ENCODE measurements at regions not wholly inside any gene's neighbourhood (a gene's known extent, or its start where the extent isn't known, plus 50 kb on each side); places are given as distances from the start of the nearest gene placed in this dataset.
A peak's percentile ranks its signal among the peaks of the same experiment; 100 is the strongest.

DNA sequence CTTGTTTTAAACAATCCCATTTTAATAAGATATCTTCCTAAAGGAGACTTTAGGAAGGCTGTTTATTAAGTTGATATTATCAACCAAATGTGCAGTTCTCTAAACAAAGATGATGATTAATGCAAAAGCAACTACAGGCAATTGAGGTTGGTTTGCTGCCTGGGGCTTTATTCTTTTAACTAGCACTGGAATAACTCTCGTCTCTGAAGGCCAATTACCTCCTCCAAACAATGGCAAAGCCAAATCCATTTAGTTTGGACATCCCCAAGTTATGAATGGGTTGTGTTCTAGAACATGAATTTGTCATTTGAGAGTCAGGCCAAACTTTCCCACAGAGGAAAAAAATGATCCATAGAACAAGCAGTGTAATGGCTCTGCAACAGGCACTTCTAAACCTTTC lies 114.1 kb downstream of the SLC16A9 start:
- DNase-seq = no peak

DNA sequence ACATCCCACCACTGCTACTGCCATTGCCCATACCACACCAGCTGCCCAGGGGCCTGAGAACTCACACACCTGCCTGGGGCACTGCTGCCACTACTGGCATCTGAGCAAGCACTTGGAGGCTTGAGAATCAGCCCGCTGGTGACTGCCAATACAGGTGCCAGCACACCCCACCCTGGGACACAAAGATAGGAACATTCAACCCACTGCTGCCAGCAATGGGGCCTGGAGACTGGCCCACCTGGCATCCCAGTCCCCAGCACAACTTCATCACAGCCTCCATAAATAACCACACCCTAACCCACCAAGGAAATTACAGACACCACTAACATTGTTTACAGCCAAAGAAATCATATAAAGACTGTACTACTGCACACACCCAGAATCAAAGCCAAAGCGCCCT lies 115.9 kb downstream of the SLC16A9 start:
- no peak for DNase-seq

DNA sequence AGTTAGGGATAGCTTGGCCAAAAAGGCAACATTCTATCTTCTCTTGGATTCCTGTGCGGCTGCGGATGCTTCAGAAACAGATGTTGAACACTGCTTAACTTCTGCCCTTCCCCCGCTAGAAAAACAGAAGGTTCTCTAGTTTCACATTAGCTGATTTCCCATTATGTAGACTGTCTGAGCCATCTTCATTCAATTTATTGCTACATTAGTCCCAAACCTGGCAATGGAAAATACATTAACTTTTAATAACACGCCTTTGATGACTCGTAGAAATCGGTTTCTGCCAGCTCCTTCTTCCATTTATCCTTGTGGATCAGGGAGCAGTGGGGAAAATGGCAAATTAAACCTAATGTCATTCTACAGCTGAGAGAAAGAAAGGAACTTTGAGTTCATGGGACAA lies 119.9 kb downstream of the SLC16A9 start:
- no peak for DNase-seq

DNA sequence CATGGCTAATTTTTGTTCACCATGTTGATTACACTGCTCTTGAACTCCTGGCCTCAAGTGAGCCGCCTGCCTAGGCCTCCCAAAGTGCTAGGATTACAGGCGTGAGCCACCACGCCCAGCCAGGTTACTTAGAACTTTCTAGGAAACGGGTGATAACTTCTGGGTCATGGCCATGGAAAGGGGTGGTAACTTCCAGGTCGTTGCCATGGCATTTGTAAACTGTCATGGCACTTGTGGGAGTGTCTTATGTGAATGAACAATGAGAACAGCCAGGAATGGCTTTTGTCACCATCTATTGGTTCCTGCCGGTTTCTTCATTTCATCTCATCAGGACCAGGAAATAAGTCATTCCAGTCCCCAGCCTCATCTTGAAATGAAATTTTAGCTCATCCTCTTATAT lies 120.9 kb downstream of the SLC16A9 start:
- DNase-seq = no peak

GRCh38 chr10:59587756-59588140 lies 121.9 kb downstream of the SLC16A9 start:
- DNase-seq = no peak

DNA sequence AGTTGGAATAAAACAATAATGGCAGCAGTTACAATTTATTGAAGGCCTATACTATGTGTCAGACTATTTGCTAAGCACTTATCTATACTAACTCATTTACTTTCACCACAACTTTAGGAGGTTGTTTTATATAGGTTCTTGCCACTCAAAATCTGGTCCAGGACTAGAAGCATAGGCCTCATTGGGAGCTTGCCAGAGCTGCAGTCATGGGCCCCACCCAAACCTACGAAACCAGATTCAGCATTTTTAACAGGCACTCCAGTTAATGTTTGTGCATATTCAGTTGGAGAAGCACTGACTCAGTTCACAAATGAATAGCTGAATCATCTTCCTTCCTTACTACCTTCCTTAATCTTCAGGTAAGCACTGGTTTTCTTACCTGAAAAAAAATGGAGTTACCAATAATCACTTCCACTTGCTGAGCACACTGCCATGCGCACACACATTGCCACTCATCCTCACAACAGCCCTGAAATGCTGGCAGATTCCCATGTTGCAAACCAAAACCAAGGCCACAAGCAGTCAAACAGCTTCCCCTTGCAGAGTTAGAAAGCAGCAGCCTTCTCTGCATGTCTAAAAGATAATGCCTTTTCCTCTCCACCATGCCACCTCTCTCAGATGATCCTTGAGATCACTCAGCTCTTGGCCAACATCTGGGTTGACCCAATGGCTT lies 122.4 kb downstream of the SLC16A9 start:
- DNase-seq = no peak

DNA sequence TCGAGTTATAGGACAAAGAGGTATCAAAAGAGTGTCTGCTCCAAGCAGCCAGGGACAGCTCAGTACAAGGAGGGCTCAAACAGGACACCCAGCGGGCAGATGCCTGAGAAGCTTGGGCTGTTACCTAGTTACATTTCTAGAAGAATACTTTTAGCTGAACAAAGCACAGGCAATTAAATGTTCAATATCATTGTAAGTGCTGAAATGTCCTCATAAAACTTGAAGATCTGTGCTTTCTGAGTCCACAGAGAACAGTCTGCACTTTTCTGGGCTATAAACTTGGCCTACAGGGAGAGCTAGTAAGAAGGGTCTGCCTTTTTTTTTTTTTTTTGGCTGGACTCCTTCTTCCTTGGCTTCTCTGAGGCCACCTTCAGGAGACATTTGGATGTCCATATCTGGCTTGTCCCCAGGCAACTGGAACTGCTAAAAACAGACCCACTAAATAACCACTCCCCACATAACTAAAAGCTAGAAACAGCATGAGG lies 123.2 kb downstream of the SLC16A9 start:
- DNase-seq = peak in 9 of 51 donors; percentile 7 to 67 (median 31)

- peak in 21 of 51 donors; percentile 9 to 78 (median 40) for DNase-seq
These were observed 124.5 kb downstream of the SLC16A9 start for GRCh38 chr10:59585046-59585700.

- no peak for DNase-seq
These were observed 126.9 kb downstream of the SLC16A9 start for GRCh38 chr10:59582780-59583179.

DNA sequence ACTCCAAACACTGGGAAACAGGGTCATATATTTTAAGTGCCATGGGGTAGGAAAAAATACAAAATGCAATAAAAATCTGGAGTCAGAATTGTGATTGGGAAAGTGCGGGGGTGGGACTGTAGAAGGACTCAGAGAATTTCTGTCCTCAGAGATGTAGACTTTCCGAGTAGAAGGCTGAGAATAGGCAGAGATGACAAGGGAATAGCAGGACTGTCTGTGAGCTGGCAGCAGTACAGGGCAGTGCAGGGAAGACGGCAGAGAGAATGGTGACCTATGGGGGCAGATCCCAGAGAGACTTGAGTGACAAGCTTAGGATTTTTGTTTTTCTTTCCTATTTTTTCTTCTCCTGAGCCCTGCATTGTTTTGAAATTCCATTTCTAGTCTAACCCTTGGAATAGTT lies 127.6 kb downstream of the SLC16A9 start:
- DNase-seq = peak in 8 of 51 donors; percentile 7 to 25 (median 16)

DNA sequence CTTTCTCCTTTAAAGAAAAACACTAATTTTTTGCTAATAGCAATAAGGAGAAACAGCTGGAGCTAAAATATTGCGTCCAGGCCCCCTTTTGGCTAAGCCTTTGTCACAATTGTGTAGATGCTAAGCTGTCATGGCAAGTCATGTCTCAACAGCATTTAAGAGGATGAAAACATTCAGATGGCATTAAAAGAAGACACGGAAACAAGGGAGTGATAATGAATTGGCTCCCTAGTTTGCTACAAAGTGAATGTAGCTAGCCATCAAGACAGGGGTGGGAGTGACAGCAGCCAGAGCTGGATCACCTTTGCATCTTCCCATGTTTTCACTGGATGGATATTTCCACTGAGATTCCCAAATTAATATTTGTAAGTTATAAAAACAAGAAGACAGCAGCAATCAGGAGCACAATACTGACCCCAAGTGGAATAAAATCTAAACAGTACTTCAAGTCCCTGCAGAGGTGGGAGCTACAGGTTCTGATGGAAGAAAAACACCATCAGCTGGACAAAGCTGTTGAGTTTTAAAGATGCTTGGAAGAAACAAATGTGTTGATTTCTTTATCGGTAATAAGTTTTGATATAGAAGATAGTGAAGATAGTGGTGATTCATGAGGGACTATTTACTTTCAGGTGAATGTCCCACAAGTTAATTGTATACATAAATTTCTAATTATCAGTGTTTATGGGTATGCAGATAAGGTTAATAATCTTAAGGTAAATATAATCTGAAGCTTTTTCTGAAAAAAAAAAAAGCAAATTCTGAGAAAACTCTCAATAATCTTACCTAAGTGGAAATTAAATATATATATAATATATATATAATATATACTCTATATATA lies 129.4 kb downstream of the SLC16A9 start:
- peak in 2 of 51 donors; percentile 13 to 69 for DNase-seq

- DNase-seq = no peak
These were observed 130.9 kb downstream of the SLC16A9 start for GRCh38 chr10:59578741-59579140.

GRCh38 chr10:59577984-59578383 lies 131.7 kb downstream of the SLC16A9 start:
- DNase-seq = no peak

GRCh38 chr10:59575269-59575668 lies 134.4 kb downstream of the SLC16A9 start:
- DNase-seq = no peak

- no peak for DNase-seq
These were observed 146.1 kb downstream of the SLC16A9 start for GRCh38 chr10:59563531-59563930.

GRCh38 chr10:59562126-59562525 lies 147.5 kb downstream of the SLC16A9 start:
- no peak for DNase-seq

DNA sequence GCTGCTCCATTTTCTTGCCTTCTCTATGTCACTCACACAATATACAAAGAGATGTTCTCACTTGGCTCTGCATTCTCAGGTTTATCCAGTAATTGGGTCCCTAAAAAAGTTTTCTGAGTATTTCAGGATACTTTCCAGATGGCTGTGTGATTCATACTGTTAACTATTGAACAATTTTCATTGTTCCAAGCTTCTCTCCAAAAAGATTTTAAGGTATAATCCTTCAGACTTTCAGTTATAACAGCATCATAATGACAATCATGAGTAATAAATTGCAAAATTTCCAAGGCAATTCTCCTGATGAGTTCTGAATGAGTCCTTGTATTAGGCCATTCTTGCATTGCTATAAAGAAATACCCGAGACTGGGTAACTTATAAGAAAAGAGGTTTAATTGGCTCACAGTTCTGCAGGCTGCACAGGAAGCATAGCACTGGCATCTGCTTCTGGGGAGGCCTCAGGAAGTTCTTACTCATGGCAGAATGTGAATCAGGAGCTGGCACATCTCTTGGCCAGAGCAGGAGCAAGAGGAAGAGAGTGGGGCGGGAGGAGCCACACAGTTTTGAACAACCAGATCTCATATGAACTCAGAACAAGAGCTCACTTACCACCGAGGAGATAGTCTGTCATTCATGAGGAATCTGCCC lies 148.1 kb downstream of the SLC16A9 start:
- peak in 1 of 51 donors; percentile 40 for DNase-seq

DNA sequence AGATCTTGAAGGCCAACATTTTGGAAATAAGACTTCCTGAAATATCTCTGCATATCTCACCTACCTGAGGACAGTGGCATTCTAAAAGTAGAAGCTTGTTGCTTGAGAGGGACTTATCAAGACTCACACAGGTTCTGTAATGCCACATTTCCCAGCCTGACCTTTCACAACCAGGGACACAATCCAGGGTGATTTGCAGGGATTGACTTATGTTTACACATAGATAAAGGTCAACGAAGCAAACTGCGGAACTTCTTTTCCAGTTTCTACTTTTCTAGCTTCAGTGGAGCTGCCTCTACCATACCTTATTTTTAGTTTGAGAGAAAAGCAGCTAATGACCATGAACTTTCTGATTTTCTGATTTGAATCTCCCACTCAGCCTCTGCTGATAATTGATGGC lies 148.7 kb downstream of the SLC16A9 start:
- DNase-seq = no peak

GRCh38 chr10:59560161-59560560 lies 149.5 kb downstream of the SLC16A9 start:
- no peak for DNase-seq

- no peak for DNase-seq
These were observed 151.6 kb downstream of the SLC16A9 start for GRCh38 chr10:59558066-59558465.

DNA sequence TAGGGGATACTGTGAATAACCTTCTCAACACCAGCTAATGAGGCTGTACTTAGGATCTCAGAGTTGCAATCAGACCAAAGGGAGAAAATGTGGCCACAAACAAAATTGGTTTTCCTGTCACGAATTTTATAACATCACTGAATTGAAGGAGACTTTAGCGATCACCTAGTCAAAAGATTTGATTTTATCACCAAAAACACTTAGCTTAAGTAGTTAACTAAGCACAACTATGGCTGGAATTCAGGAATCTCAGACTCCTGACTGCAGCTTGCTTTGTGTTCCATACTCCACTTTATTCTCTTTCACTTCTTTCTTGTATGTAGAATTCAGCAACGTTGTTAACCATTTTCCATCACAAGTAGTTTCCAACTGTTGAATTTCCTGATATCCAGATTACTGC lies 152.0 kb downstream of the SLC16A9 start:
- no peak for DNase-seq

- peak in 1 of 51 donors; percentile 31 for DNase-seq
These were observed 152.6 kb downstream of the SLC16A9 start for GRCh38 chr10:59557052-59557451.

Data from hypothalamus (tissue), 51 donors.